Right lobe of liver (tissue), 4 donors: ENCODE measurements at regions not wholly inside any gene's neighbourhood (a gene's known extent, or its start where the extent isn't known, plus 50 kb on each side); places are given as distances from the start of the nearest gene placed in this dataset.

Experiments used
- CTCF ChIP-seq, 4 donors: fragments of 200-600 bp in 3 of 4; fragments of 450-650 bp in 1 of 4; IDR thresholded peaks; one replicate each; pipeline versions ENCODE4 v1.5.1 to v1.8.0; 2016 to 2022; ENCODE audit warnings: antibody characterized with exemption in 4 of 4, mild to moderate bottlenecking in 2 of 4
- POLR2A ChIP-seq: fragments of 450-650 bp; IDR thresholded peaks from one replicate; pipeline ENCODE4 v1.6.1; 2017; ENCODE audit warnings: antibody characterized with exemption, mild to moderate bottlenecking
- donor health status: DM: no; HTN: no; CAD: no.
- donor health status: DM: no; HTN: no; CAD: no.
- donor health status: DM: no; HTN: yes; CAD: no.

- TF ChIP-seq CTCF (IDR thresholded peaks at IDR 0.05): no peak
- no peak for TF ChIP-seq POLR2A
These were observed 230.6 kb upstream of the PDGFD start for GRCh38 chr11:104394508-104394907.
